Esophagus muscularis mucosa (tissue), 3 donors: ENCODE measurements at regions not wholly inside any gene's neighbourhood (a gene's known extent, or its start where the extent isn't known, plus 50 kb on each side); places are given as distances from the start of the nearest gene placed in this dataset.

ENCODE experiments used
- POLR2AphosphoS5 ChIP-seq, 2 donors: sonication (generic); formaldehyde crosslinking; IDR thresholded peaks; one replicate each; pipeline ENCODE4 v1.6.1; 2017; ENCODE audit warnings: antibody characterized with exemption in 2 of 2
- TF ChIP-seq, protein P1 (sequence below), 3 experiments: fragments of 200-600 bp in 2 of 3; fragments of 450-650 bp in 1 of 3; sonication (generic) in 2 of 3; IDR thresholded peaks; one replicate each; pipeline ENCODE4 v1.5.1; 2017 to 2019; ENCODE audit warnings: antibody characterized with exemption in 3 of 3, mild to moderate bottlenecking in 2 of 3, moderate library complexity in 1 of 3

- no peak for TF ChIP-seq POLR2AphosphoS5 (IDR thresholded peaks at IDR 0.05)
- TF ChIP-seq, protein P1, sequence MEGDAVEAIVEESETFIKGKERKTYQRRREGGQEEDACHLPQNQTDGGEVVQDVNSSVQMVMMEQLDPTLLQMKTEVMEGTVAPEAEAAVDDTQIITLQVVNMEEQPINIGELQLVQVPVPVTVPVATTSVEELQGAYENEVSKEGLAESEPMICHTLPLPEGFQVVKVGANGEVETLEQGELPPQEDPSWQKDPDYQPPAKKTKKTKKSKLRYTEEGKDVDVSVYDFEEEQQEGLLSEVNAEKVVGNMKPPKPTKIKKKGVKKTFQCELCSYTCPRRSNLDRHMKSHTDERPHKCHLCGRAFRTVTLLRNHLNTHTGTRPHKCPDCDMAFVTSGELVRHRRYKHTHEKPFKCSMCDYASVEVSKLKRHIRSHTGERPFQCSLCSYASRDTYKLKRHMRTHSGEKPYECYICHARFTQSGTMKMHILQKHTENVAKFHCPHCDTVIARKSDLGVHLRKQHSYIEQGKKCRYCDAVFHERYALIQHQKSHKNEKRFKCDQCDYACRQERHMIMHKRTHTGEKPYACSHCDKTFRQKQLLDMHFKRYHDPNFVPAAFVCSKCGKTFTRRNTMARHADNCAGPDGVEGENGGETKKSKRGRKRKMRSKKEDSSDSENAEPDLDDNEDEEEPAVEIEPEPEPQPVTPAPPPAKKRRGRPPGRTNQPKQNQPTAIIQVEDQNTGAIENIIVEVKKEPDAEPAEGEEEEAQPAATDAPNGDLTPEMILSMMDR (IDR thresholded peaks at IDR 0.05) = no peak
Observed at GRCh38 chr20:7822772-7823171, 117.5 kb downstream of the HAO1 start.
